GM23338 (cell line): ENCODE measurements at regions not wholly inside any gene's neighbourhood (a gene's known extent, or its start where the extent isn't known, plus 50 kb on each side); places are given as distances from the start of the nearest gene placed in this dataset.
"Not testable (repeated sequence)": the region's sequence is repeated elsewhere in the genome, so short reads cannot be mapped to it uniquely, and the experiment has no call there.

Source experiments
- ATAC-seq: fragments of 200-7000 bp; cut with Tn5 transposase; 3 replicates; pipeline ENCODE4 v1.9.1; 2020
- DNase-seq: peaks from one replicate; pipeline ENCODE4 v3.0.0-alpha.2; 2015; ENCODE audit warnings: low spot score
- H2AFZ ChIP-seq: fragments of 200-600 bp; sonication (generic); 2 replicates; pipeline ENCODE4 v1.8.0; 2016; ENCODE audit warnings: antibody characterized with exemption, mild to moderate bottlenecking, moderate library complexity
- H3F3A ChIP-seq: fragments of 200-600 bp; sonication (generic); replicated peaks from 2 replicates; pipeline ENCODE4 v1.8.0; 2017; ENCODE audit warnings: antibody characterized with exemption, mixed run types, low read depth
- H3K27ac ChIP-seq: fragments of 200-600 bp; sonication (generic); 2 replicates; pipeline ENCODE4 v1.6.1; 2016; ENCODE audit warnings: low read depth
- H3K27me3 ChIP-seq: fragments of 200-600 bp; sonication (generic); 2 replicates; pipeline ENCODE4 v1.8.0; 2016; ENCODE audit warnings: mild to moderate bottlenecking, mixed run types, moderate library complexity; ENCODE audit not compliant: insufficient read depth
- H3K36me3 ChIP-seq: fragments of 200-600 bp; sonication (generic); 2 replicates; pipeline ENCODE4 v1.8.0; 2016; ENCODE audit warnings: mild to moderate bottlenecking; ENCODE audit not compliant: insufficient read depth
- H3K4me1 ChIP-seq: fragments of 200-600 bp; sonication (generic); 2 replicates; pipeline ENCODE4 v1.8.0; 2016; ENCODE audit warnings: mild to moderate bottlenecking, moderate library complexity; ENCODE audit not compliant: insufficient read depth
- H3K4me2 ChIP-seq: fragments of 200-600 bp; sonication (generic); 2 replicates; pipeline ENCODE4 v1.7.1; 2017; ENCODE audit warnings: mixed run types
- H3K4me3 ChIP-seq: fragments of 200-600 bp; sonication (generic); 2 replicates; pipeline ENCODE4 v1.6.1; 2016; ENCODE audit warnings: mixed run types
- H3K79me2 ChIP-seq: fragments of 200-600 bp; sonication (generic); replicated peaks from 2 replicates; pipeline ENCODE4 v1.8.0; 2017; ENCODE audit warnings: mild to moderate bottlenecking; ENCODE audit not compliant: insufficient read depth
- H3K9me2 ChIP-seq: fragments of 200-600 bp; sonication (generic); 2 replicates; pipeline ENCODE4 v1.8.0; 2017; ENCODE audit not compliant: insufficient read depth
- H4K20me1 ChIP-seq: fragments of 200-600 bp; sonication (generic); replicated peaks from 2 replicates; pipeline ENCODE4 v1.8.0; 2017; ENCODE audit warnings: mild to moderate bottlenecking; ENCODE audit not compliant: insufficient read depth
- H3K27ac Mint-ChIP-seq: 2 replicates; pipeline ENCODE4 v1.8.0; 2020; ENCODE audit warnings: inconsistent platforms, mild to moderate bottlenecking, moderate library complexity, mixed read lengths
- H3K27me3 Mint-ChIP-seq: 3 replicates; pipeline ENCODE4 v1.8.0; 2022; ENCODE audit warnings: low read depth, mild to moderate bottlenecking, moderate library complexity, mixed read lengths, inconsistent platforms; ENCODE audit not compliant: insufficient read depth, poor library complexity
- H3K36me3 Mint-ChIP-seq: 3 replicates; pipeline ENCODE4 v1.8.0; 2021; ENCODE audit warnings: low read depth, mild to moderate bottlenecking, inconsistent platforms, moderate library complexity, mixed read lengths
- H3K4me1 Mint-ChIP-seq: 3 replicates; pipeline ENCODE4 v1.8.0; 2020; ENCODE audit warnings: mild to moderate bottlenecking, inconsistent platforms, mixed read lengths
- H3K4me3 Mint-ChIP-seq: 3 replicates; pipeline ENCODE4 v1.8.0; 2021; ENCODE audit warnings: moderate library complexity, mild to moderate bottlenecking, inconsistent platforms, mixed read lengths
- H3K9me3 Mint-ChIP-seq: 3 replicates; pipeline ENCODE4 v1.8.0; 2020; ENCODE audit warnings: moderate library complexity, mild to moderate bottlenecking, inconsistent platforms, mixed read lengths
- CREB1 ChIP-seq: fragments of 250-450 bp; sonication (Bioruptor Pico); IDR thresholded peaks from 2 replicates; pipeline ENCODE4 v1.5.0; 2020; ENCODE audit warnings: low read depth, mild to moderate bottlenecking, moderate library complexity
- EZH2 ChIP-seq: fragments of 200-600 bp; sonication (generic); IDR thresholded peaks from one replicate; pipeline ENCODE4 v1.8.0; 2017; ENCODE audit warnings: antibody characterized with exemption, mild to moderate bottlenecking, low read depth; ENCODE audit not compliant: unreplicated experiment
- EZH2phosphoT487 ChIP-seq: fragments of 200-600 bp; sonication (generic); IDR thresholded peaks from one replicate; pipeline ENCODE4 v1.8.1; 2018; ENCODE audit warnings: antibody characterized with exemption; ENCODE audit not compliant: unreplicated experiment
- NANOG ChIP-seq: IDR thresholded peaks from 2 replicates; pipeline ENCODE4 v1.6.1; 2016; ENCODE audit warnings: antibody characterized with exemption, borderline replicate concordance
- POLR2AphosphoS5 ChIP-seq: IDR thresholded peaks from 2 replicates; pipeline ENCODE4 v1.6.1; 2016; ENCODE audit warnings: antibody characterized with exemption, low read depth
- STAT1 ChIP-seq: IDR thresholded peaks from one replicate; pipeline ENCODE4 v1.6.1; 2016; ENCODE audit warnings: antibody characterized with exemption; ENCODE audit not compliant: unreplicated experiment
- ZNF114 ChIP-seq: fragments of 250-450 bp; sonication (Bioruptor Pico); IDR thresholded peaks from 2 replicates; pipeline ENCODE4 v1.5.0; 2020; ENCODE audit warnings: mild to moderate bottlenecking, moderate library complexity
- ZNF331 ChIP-seq: fragments of 250-450 bp; sonication (Bioruptor Pico); IDR thresholded peaks from 2 replicates; pipeline ENCODE4 v1.5.0; 2020; ENCODE audit warnings: low read depth, mild to moderate bottlenecking, moderate library complexity
- TF ChIP-seq, protein P1 (sequence below): IDR thresholded peaks from 2 replicates; pipeline ENCODE4 v1.6.1; 2016; ENCODE audit warnings: antibody characterized with exemption
- TF ChIP-seq, protein P2 (sequence below): IDR thresholded peaks from one replicate; pipeline ENCODE4 v1.6.1; 2018; ENCODE audit warnings: antibody characterized with exemption; ENCODE audit not compliant: unreplicated experiment
- TF ChIP-seq, protein P3 (sequence below): fragments of 250-450 bp; sonication (Bioruptor Pico); IDR thresholded peaks from 2 replicates; pipeline ENCODE4 v1.5.0; 2020; ENCODE audit warnings: mild to moderate bottlenecking, moderate library complexity

DNA sequence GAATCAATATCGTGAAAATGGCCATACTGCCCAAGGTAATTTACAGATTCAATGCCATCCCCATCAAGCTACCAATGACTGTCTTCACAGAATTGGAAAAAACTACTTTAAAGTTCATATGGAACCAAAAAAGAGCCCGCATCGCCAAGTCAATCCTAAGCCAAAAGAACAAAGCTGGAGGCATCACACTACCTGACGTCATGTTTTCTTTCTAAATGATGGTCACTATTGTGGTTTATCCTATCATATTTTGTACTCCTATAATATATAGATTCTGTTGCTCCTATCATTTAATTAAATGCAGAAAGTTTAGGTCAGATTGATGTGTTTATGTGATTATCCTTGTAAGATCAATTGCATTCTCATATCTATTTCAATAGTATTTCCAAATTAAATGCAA is 796.9 kb upstream of the NCAM2 start:
- H3K4me2 ChIP-seq, H3K27me3 Mint-ChIP-seq, H3K36me3 Mint-ChIP-seq, H4K20me1 ChIP-seq, H3K79me2 ChIP-seq, H3K4me3 ChIP-seq, ATAC-seq, H3F3A ChIP-seq, H3K4me1 ChIP-seq, H3K4me3 Mint-ChIP-seq, H3K36me3 ChIP-seq, H3K27me3 ChIP-seq, H3K9me3 Mint-ChIP-seq, H3K4me1 Mint-ChIP-seq, DNase-seq, H3K27ac Mint-ChIP-seq, H2AFZ ChIP-seq, H3K27ac ChIP-seq, H3K9me2 ChIP-seq: not testable (repeated sequence)

DNA sequence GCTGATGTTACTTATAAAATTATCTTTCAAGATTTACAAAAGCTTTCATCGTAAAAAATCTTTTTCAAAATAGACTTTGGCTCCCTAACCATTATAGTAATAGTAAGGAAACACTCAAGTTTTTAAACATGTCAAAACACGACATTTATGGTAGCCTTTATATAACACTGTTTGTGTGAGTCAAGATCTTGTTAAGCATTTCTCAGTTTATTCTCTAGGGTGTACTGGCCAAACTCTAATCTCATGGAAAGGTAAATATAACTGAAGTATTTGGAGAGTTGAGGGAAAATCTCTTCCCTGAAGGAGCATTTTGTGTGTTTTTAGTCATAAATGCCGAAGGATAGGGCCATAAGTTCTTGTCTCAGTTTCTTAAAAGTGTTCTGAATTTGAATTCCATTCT is 790.9 kb upstream of the NCAM2 start:
- no peak for ATAC-seq
- Histone ChIP-seq H3K27me3 (no peaks in the 10 kb centered on the region), H3K4me2 (no peak overlapping the region), H4K20me1 (no peaks in the 10 kb centered on the region), H3K4me3 (no peak overlapping the region), H3K36me3 (no peaks in the 10 kb centered on the region), H3K9me2 (peaks cover 5% of the 10 kb centered on the region), H3K4me1 (no peaks in the 10 kb centered on the region), H3F3A (no peaks in the 10 kb centered on the region), H3K27ac (no peak overlapping the region), H2AFZ (no peak overlapping the region), H3K79me2 (no peaks in the 10 kb centered on the region)
- H3K27me3 Mint-ChIP-seq = peaks cover 2% of the 10 kb centered on the region
- no peak overlapping the region for H3K27ac Mint-ChIP-seq
- H3K9me3 Mint-ChIP-seq = peaks cover 3% of the 10 kb centered on the region; the same call in 1 of the 3 replicates
- no peaks in the 10 kb centered on the region for H3K36me3 Mint-ChIP-seq
- no peak for DNase-seq
- H3K4me1 Mint-ChIP-seq = no peaks in the 10 kb centered on the region
- no peak overlapping the region for H3K4me3 Mint-ChIP-seq
- TF ChIP-seq ZNF331 (no peak), NANOG (no peak), STAT1 (no peak), CREB1 (CRISPR knock-in tag) (no peak), EZH2phosphoT487 (no peak), POLR2AphosphoS5 (no peak), EZH2 (no peak), ZNF114 (no peak)
- TF ChIP-seq, protein P1, sequence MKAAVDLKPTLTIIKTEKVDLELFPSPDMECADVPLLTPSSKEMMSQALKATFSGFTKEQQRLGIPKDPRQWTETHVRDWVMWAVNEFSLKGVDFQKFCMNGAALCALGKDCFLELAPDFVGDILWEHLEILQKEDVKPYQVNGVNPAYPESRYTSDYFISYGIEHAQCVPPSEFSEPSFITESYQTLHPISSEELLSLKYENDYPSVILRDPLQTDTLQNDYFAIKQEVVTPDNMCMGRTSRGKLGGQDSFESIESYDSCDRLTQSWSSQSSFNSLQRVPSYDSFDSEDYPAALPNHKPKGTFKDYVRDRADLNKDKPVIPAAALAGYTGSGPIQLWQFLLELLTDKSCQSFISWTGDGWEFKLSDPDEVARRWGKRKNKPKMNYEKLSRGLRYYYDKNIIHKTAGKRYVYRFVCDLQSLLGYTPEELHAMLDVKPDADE = no peak
- TF ChIP-seq, protein P2, sequence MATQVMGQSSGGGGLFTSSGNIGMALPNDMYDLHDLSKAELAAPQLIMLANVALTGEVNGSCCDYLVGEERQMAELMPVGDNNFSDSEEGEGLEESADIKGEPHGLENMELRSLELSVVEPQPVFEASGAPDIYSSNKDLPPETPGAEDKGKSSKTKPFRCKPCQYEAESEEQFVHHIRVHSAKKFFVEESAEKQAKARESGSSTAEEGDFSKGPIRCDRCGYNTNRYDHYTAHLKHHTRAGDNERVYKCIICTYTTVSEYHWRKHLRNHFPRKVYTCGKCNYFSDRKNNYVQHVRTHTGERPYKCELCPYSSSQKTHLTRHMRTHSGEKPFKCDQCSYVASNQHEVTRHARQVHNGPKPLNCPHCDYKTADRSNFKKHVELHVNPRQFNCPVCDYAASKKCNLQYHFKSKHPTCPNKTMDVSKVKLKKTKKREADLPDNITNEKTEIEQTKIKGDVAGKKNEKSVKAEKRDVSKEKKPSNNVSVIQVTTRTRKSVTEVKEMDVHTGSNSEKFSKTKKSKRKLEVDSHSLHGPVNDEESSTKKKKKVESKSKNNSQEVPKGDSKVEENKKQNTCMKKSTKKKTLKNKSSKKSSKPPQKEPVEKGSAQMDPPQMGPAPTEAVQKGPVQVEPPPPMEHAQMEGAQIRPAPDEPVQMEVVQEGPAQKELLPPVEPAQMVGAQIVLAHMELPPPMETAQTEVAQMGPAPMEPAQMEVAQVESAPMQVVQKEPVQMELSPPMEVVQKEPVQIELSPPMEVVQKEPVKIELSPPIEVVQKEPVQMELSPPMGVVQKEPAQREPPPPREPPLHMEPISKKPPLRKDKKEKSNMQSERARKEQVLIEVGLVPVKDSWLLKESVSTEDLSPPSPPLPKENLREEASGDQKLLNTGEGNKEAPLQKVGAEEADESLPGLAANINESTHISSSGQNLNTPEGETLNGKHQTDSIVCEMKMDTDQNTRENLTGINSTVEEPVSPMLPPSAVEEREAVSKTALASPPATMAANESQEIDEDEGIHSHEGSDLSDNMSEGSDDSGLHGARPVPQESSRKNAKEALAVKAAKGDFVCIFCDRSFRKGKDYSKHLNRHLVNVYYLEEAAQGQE = no peak
- TF ChIP-seq, protein P3, sequence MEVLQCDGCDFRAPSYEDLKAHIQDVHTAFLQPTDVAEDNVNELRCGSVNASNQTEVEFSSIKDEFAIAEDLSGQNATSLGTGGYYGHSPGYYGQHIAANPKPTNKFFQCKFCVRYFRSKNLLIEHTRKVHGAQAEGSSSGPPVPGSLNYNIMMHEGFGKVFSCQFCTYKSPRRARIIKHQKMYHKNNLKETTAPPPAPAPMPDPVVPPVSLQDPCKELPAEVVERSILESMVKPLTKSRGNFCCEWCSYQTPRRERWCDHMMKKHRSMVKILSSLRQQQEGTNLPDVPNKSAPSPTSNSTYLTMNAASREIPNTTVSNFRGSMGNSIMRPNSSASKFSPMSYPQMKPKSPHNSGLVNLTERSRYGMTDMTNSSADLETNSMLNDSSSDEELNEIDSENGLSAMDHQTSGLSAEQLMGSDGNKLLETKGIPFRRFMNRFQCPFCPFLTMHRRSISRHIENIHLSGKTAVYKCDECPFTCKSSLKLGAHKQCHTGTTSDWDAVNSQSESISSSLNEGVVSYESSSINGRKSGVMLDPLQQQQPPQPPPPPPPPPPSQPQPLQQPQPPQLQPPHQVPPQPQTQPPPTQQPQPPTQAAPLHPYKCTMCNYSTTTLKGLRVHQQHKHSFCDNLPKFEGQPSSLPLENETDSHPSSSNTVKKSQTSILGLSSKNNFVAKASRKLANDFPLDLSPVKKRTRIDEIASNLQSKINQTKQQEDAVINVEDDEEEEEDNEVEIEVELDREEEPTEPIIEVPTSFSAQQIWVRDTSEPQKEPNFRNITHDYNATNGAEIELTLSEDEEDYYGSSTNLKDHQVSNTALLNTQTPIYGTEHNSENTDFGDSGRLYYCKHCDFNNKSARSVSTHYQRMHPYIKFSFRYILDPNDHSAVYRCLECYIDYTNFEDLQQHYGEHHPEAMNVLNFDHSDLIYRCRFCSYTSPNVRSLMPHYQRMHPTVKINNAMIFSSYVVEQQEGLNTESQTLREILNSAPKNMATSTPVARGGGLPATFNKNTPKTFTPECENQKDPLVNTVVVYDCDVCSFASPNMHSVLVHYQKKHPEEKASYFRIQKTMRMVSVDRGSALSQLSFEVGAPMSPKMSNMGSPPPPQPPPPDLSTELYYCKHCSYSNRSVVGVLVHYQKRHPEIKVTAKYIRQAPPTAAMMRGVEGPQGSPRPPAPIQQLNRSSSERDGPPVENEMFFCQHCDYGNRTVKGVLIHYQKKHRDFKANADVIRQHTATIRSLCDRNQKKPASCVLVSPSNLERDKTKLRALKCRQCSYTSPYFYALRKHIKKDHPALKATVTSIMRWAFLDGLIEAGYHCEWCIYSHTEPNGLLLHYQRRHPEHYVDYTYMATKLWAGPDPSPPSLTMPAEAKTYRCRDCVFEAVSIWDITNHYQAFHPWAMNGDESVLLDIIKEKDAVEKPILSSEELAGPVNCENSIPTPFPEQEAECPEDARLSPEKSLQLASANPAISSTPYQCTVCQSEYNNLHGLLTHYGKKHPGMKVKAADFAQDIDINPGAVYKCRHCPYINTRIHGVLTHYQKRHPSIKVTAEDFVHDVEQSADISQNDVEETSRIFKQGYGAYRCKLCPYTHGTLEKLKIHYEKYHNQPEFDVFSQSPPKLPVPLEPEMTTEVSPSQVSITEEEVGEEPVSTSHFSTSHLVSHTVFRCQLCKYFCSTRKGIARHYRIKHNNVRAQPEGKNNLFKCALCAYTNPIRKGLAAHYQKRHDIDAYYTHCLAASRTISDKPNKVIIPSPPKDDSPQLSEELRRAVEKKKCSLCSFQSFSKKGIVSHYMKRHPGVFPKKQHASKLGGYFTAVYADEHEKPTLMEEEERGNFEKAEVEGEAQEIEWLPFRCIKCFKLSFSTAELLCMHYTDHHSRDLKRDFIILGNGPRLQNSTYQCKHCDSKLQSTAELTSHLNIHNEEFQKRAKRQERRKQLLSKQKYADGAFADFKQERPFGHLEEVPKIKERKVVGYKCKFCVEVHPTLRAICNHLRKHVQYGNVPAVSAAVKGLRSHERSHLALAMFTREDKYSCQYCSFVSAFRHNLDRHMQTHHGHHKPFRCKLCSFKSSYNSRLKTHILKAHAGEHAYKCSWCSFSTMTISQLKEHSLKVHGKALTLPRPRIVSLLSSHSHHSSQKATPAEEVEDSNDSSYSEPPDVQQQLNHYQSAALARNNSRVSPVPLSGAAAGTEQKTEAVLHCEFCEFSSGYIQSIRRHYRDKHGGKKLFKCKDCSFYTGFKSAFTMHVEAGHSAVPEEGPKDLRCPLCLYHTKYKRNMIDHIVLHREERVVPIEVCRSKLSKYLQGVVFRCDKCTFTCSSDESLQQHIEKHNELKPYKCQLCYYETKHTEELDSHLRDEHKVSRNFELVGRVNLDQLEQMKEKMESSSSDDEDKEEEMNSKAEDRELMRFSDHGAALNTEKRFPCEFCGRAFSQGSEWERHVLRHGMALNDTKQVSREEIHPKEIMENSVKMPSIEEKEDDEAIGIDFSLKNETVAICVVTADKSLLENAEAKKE (CRISPR knock-in tag) = no peak
